Testis (tissue), 2 donors: ENCODE measurements at regions not wholly inside any gene's neighbourhood (a gene's known extent, or its start where the extent isn't known, plus 50 kb on each side); places are given as distances from the start of the nearest gene placed in this dataset.
"Not testable (repeated sequence)": the region's sequence is repeated elsewhere in the genome, so short reads cannot be mapped to it uniquely, and the experiment has no call there.

Source experiments
- DNase-seq: peaks from one replicate; pipeline ENCODE4 v3.0.0-alpha.2; 2019
- H3K27ac ChIP-seq, 2 donors: fragments of 200-600 bp; sonication (generic); one replicate each; pipeline ENCODE4 v1.5.1; 2019
- H3K27me3 ChIP-seq: fragments of 200-600 bp; sonication (generic); one replicate; pipeline ENCODE4 v1.5.1; 2019
- H3K36me3 ChIP-seq: fragments of 200-600 bp; sonication (generic); one replicate; pipeline ENCODE4 v1.5.1; 2017; ENCODE audit warnings: low read depth; ENCODE audit errors: missing control alignments
- H3K4me1 ChIP-seq: fragments of 200-600 bp; sonication (generic); one replicate; pipeline ENCODE4 v1.5.1; 2019
- H3K4me3 ChIP-seq, 2 donors: fragments of 200-600 bp; sonication (generic); one replicate each; pipeline ENCODE4 v1.5.1; 2017 to 2019
- H3K9me3 ChIP-seq: fragments of 200-600 bp; sonication (generic); one replicate; pipeline ENCODE4 v1.5.1; 2017
- POLR2A ChIP-seq: fragments of 450-650 bp; IDR thresholded peaks from one replicate; pipeline ENCODE4 v1.6.1; 2017; ENCODE audit warnings: antibody characterized with exemption, mild to moderate bottlenecking, moderate library complexity
- WGBS, 2 donors: methylation state at CpG; one replicate each; pipeline ENCODE4 v1.1.5; 2018; 5-methylcytosine and 5-hydroxymethylcytosine counted together
- intact Hi-C: fragments of 100-400 bp; cut with DNase I; formaldehyde crosslinking; loops from one replicate; pipeline ENCODE4 v1.15.1; 2023; ENCODE audit warnings: low total_unique reads
- TF ChIP-seq, protein P1 (sequence below), 3 experiments: fragments of 450-650 bp in 2 of 3; fragments of 200-600 bp in 1 of 3; sonication (generic) in 1 of 3; IDR thresholded peaks; one replicate each; pipeline ENCODE4 v1.5.1; 2016 to 2019; ENCODE audit warnings: antibody characterized with exemption in 3 of 3, mild to moderate bottlenecking in 2 of 3, moderate library complexity in 1 of 3

DNA sequence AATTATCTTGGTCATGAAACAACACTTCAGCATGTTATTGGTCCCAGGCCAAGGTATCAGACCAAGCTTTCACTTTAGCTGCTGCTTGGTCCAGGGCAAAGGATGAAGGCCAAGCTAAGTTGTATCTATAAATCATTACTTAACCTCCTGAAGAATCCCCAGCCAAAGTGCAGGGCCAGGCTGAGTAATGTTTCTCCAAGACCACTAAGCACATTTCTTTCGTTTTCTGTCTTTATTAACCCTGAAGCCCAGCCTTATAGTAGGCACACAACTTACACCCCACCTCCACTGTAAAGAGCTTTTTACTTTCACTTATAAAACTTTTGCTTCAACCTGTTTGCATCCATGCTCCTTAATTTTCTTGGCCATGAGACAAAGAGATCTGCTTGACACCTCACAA lies 167.3 kb downstream of the RBMY1A1 start:
- H3K27me3 ChIP-seq, H3K36me3 ChIP-seq, H3K4me3 ChIP-seq, DNase-seq, H3K9me3 ChIP-seq, H3K27ac ChIP-seq, H3K4me1 ChIP-seq, intact Hi-C loops: not testable (repeated sequence)
- WGBS, 2 donors: 53 to 70% methylated on average over 1 of the region's 1 CpG

DNA sequence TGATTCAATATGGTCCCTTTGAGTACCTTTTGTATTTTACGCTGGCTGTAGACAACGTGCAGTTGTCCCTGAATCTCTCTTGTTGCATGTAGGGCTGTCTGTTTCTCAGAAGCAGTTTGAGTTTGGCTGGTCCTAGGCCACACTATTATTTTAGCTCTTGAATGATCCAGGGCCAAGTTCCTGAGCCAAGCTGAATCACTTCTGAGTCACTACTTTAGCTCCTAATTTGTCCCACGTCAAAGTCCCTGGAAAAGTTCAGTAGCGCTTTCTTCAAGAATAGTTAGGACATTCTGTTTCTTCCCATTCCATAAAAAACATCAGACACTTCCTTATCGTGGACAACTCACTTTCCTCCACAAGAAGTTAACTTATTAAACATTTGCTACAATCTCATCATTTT lies 168.2 kb downstream of the RBMY1A1 start:
- H3K27me3 ChIP-seq, H3K36me3 ChIP-seq, H3K9me3 ChIP-seq, H3K4me3 ChIP-seq, H3K4me1 ChIP-seq, H3K27ac ChIP-seq, DNase-seq, intact Hi-C loops: not testable (repeated sequence)
- 52 to 58% methylated on average over 5 of the region's 5 CpGs for WGBS, 2 donors

DNA sequence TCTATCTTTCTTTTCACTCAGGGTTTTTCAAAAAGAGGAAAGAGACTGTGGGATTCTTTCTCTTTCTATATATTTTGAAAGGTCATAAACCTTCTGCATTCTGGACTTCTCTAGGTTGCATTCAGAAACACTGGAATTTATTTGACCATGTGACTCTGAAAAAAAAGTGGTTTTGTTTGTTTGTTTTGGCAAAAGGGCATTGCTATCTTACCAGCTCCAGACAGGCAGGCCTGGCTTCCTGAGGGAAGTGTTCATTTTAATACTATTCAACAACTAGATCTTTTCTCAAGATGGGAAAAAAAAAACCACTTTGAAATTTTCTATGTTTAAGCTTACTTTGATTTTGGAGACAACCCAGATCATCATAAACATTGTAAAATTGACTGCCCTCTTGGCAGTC lies 170.6 kb downstream of the RBMY1A1 start:
- Histone ChIP-seq H3K4me1 (no peaks in the 10 kb centered on the region), H3K27ac (no peak overlapping the region), H3K4me3 (no peak overlapping the region), H3K9me3 (no peaks in the 10 kb centered on the region), H3K27me3 (no peaks in the 10 kb centered on the region), H3K36me3 (no peaks in the 10 kb centered on the region)
- TF ChIP-seq POLR2A: no peak
- TF ChIP-seq, protein P1, sequence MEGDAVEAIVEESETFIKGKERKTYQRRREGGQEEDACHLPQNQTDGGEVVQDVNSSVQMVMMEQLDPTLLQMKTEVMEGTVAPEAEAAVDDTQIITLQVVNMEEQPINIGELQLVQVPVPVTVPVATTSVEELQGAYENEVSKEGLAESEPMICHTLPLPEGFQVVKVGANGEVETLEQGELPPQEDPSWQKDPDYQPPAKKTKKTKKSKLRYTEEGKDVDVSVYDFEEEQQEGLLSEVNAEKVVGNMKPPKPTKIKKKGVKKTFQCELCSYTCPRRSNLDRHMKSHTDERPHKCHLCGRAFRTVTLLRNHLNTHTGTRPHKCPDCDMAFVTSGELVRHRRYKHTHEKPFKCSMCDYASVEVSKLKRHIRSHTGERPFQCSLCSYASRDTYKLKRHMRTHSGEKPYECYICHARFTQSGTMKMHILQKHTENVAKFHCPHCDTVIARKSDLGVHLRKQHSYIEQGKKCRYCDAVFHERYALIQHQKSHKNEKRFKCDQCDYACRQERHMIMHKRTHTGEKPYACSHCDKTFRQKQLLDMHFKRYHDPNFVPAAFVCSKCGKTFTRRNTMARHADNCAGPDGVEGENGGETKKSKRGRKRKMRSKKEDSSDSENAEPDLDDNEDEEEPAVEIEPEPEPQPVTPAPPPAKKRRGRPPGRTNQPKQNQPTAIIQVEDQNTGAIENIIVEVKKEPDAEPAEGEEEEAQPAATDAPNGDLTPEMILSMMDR (IDR thresholded peaks at IDR 0.05): no peak
- no peak for DNase-seq
- intact Hi-C loops: no loop called here

DNA sequence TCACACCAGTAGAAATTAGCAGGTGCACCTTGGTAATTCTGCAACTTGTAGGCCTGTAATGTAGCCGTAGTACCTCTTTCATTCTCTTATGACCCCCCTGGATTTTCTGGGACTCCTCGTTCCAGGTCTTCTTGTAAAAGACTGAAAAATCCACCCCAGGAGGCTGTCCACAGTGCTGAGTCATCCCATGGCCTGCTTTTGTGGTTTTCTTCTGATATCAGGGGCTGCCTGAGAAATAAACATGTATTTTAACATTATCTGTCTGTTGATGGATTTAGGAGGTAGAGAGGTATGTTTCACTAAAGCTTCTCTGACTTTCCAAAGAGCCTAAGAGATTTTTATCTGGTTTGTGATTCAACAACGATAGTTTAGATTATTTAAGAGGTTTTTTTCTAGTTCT lies 171.9 kb downstream of the RBMY1A1 start:
- H3K27me3 ChIP-seq, H3K9me3 ChIP-seq, intact Hi-C loops, H3K36me3 ChIP-seq, H3K4me3 ChIP-seq, H3K4me1 ChIP-seq, H3K27ac ChIP-seq, DNase-seq: not testable (repeated sequence)
- WGBS, 2 donors: 42 to 57% methylated on average over 1 of the region's 3 CpGs

DNA sequence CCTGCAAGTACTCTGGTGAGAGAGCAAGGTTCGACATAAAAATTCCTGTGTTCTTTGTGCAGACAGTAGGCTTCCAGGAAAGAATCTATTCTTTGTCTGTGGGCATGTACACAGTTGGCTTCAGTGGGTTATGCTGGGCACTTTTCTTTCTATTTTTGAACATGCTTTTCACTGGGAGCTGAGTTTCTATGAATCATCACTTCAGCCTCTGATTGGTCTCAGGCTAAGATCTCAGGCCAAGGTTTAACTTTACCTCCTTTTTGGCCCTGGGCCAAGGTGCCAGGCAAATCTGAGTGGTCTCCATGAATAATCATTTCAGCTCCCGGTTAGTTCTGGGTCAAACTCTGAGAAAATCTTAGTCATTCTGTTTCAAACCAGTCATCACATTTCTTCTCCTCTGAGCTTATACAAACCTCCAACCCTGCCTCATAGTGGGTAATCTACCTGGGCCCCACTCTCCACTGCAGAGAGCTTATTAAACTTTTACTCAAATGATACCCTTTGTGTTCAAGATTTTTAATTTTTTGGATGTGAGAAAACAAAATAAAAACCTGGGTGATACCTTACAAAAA lies 158.8 kb downstream of the RBMY1D start:
- WGBS, 2 donors: no CpG with 5 or more reads among the region's 2 CpGs
- H3K36me3 ChIP-seq, H3K4me1 ChIP-seq, H3K4me3 ChIP-seq, H3K9me3 ChIP-seq, DNase-seq, intact Hi-C loops, H3K27me3 ChIP-seq, H3K27ac ChIP-seq: not testable (repeated sequence)

DNA sequence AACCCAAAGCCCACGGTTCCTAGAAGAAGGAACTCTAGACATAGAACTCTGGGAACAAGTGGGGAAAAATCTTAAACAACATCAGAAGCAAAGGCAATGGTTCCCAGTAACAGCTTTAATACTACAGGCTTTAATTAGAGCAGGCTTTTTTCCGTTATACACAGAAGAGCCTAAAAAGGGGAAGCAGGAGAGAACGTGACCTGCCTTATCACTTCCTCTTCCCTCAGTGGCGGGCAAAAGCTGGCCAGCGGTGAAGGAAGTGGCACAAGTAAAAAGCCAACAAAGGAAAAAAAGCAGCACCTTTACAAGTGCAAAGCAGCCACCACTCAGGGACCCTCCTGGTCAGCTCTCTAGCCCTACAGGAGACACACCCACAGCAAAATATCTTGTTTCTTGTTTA lies 149.3 kb downstream of the RBMY1D start:
- H3K9me3 ChIP-seq, H3K4me1 ChIP-seq, H3K27me3 ChIP-seq, H3K27ac ChIP-seq, DNase-seq, intact Hi-C loops, H3K36me3 ChIP-seq, H3K4me3 ChIP-seq: not testable (repeated sequence)
- no CpG with 5 or more reads among the region's 5 CpGs for WGBS, 2 donors

DNA sequence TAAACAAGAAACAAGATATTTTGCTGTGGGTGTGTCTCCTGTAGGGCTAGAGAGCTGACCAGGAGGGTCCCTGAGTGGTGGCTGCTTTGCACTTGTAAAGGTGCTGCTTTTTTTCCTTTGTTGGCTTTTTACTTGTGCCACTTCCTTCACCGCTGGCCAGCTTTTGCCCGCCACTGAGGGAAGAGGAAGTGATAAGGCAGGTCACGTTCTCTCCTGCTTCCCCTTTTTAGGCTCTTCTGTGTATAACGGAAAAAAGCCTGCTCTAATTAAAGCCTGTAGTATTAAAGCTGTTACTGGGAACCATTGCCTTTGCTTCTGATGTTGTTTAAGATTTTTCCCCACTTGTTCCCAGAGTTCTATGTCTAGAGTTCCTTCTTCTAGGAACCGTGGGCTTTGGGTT lies 134.1 kb downstream of the RBMY1D start:
- H3K27ac ChIP-seq, H3K27me3 ChIP-seq, H3K4me1 ChIP-seq, H3K4me3 ChIP-seq, DNase-seq, intact Hi-C loops, H3K9me3 ChIP-seq, H3K36me3 ChIP-seq: not testable (repeated sequence)
- WGBS, 2 donors: no CpG with 5 or more reads among the region's 5 CpGs

DNA sequence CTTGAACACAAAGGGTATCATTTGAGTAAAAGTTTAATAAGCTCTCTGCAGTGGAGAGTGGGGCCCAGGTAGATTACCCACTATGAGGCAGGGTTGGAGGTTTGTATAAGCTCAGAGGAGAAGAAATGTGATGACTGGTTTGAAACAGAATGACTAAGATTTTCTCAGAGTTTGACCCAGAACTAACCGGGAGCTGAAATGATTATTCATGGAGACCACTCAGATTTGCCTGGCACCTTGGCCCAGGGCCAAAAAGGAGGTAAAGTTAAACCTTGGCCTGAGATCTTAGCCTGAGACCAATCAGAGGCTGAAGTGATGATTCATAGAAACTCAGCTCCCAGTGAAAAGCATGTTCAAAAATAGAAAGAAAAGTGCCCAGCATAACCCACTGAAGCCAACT lies 126.5 kb downstream of the RBMY1D start:
- H3K4me1 ChIP-seq, H3K27me3 ChIP-seq, H3K36me3 ChIP-seq, H3K4me3 ChIP-seq, intact Hi-C loops, H3K27ac ChIP-seq, H3K9me3 ChIP-seq, DNase-seq: not testable (repeated sequence)
- WGBS, 2 donors: no CpG with 5 or more reads among the region's 1 CpG

DNA sequence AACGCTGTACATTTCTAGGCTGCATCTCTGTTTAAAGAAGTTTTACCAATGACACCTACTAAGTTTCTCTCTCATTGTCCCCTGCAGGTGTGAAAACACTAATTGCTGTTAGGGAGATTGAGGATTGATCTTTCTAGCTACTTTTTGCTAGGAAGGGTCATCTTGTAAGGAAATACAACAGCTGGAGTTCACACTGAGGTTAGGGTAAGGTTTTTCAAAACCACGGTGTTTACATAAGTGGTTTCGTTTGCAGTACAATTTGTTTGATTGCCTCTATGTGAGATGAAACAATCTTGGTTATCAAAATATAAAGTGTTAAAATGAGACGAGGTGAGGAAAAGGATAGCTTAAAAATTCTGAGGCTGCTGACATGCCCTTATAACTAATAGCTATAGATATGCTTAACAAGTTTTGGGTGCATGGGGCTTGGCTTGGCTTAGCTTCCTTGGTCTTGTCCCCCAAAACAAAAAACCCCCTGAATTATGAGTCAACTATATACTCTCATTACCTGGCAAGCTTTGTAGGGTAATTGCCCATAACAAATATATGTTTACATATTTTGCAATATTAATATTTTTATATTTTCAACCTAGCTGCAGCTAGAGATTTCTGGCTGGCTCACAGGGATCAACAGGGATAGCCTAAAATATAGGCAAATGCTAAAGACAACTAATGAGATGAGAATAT lies 112.0 kb downstream of the RBMY1D start:
- intact Hi-C loops, H3K4me1 ChIP-seq, H3K27me3 ChIP-seq, H3K27ac ChIP-seq, H3K9me3 ChIP-seq, DNase-seq, H3K36me3 ChIP-seq, H3K4me3 ChIP-seq: not testable (repeated sequence)
- WGBS, 2 donors: no CpG with 5 or more reads among the region's 4 CpGs
